SU-DHL-6 (cell line): ENCODE measurements at regions not wholly inside any gene's neighbourhood (a gene's known extent, or its start where the extent isn't known, plus 50 kb on each side); places are given as distances from the start of the nearest gene placed in this dataset.

Experiments
- CTCF ChIP-seq: fragments of 200-600 bp; sonication (generic); IDR thresholded peaks from one replicate; pipeline ENCODE4 v1.5.1; 2017; ENCODE audit warnings: antibody characterized with exemption, mild to moderate bottlenecking, low read length, moderate library complexity; ENCODE audit not compliant: insufficient read depth, poor library complexity, severe bottlenecking
- EZH2phosphoT487 ChIP-seq: fragments of 200-600 bp; sonication (generic), shearing (Covaris generic); conservative IDR thresholded peaks from 2 replicates; pipeline ENCODE4 v1.6.1; 2018; ENCODE audit warnings: mild to moderate bottlenecking, antibody characterized with exemption, low read length, moderate library complexity, mixed read lengths

DNA sequence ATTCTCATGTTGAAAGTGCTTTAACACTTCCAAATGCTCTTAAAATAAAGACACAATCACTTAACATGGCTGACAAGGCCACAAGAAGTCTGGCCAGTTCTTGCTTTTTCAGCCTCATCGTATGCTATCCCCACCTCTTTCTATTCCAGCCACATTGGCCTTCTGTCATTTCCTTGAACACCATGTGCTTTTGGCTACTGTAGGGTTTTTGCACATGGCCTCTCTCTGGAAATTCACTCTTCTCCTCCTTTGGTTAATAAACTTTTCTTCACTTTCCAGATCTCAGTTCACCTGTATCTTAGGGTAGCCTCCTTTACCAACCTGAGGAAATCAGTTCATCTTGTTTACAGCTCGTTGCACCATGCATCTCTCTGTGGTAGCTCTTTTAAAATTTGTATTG is 450.5 kb upstream of the MEX3C start:
- TF ChIP-seq CTCF, result no peak
- TF ChIP-seq EZH2phosphoT487, result no peak
